Epidermal melanocyte (primary cell): ENCODE measurements at regions not wholly inside any gene's neighbourhood (a gene's known extent, or its start where the extent isn't known, plus 50 kb on each side); places are given as distances from the start of the nearest gene placed in this dataset.

ENCODE experiments used
- DNase-seq: peaks from one replicate; pipeline ENCODE4 v3.0.0; 2011; ENCODE audit warnings: low spot score; ENCODE audit not compliant: insufficient read length

- no peak for DNase-seq
Observed at GRCh38 chr14:98498019-98498885, 773.7 kb downstream of the BCL11B start.

DNA sequence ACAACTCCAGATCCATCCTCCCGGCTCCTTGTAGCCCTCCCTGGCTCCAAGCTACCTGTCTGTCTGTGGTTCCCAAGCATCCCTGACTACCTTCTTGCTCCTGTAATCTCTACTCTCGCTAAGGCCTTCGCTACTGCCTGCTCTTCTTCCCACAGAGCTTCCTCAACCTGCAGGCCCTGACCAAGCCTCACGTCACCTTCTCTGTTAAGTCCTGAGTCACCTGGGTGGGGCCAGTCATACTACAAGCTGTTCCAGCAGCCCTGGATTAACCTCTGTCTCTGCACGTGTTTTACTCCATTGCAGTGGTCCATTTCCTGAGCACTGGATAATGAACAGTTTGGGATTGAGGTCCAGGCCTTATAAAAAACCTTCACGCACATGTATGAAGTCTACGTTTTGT lies 770.7 kb downstream of the BCL11B start:
- DNase-seq = no peak

DNA sequence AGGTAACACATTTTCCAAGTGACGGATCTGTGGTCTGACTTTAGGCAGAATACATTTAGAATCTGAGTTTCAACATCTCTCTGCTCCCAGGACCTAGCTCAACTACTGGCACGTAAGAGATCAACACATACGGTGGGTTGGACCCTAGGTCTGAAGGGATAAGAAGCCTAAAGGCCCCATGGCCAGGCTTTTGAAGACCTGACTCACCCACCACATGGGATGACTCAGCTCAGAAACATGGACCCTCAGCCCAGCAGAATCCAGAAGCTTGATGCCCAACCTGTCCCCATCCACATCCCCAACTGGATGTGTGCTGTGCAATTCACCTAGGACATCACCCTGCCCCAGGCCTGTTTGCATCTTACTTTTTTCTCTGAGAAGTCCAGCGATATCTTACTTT lies 770.2 kb downstream of the BCL11B start:
- no peak for DNase-seq

DNA sequence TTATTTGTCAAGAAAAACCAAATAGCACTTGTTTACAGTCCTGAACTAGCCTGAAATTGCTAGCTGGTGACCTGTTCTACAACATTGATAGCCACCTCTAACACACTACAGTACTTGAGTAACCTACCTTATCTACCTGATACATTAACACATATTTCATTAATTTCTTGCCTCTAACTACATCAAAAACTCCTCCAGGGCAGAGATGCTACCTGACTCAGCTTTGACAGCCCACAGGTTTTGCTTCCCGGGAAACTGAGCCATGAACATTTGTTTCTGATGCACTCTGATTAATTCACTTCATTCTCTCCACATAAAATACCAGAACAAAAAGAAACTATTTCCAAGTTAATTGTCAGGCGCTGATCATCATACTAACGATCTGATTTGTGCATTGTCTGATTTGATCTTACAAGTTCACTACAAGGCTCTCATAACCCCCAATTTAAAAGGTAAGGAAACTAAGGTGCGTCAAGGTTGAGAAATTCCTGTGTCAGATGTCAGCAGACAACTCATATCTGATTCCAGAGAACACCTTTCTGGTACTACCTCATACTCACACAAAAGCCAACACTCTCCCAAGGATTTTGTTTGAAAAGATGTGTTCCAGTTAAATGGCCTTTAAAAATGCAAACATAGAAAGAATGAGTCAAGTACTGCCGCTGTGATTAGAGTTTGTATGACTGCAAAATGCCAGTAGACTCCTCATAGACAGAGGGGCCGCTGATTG lies 768.7 kb downstream of the BCL11B start:
- DNase-seq = no peak

- no peak for DNase-seq
Observed at GRCh38 chr14:98507264-98507663, 764.7 kb downstream of the BCL11B start.

- no peak for DNase-seq
Observed at GRCh38 chr14:98510392-98510791, 761.6 kb downstream of the BCL11B start.

- no peak for DNase-seq
Observed at GRCh38 chr14:98512501-98513251, 759.3 kb downstream of the BCL11B start.

DNA sequence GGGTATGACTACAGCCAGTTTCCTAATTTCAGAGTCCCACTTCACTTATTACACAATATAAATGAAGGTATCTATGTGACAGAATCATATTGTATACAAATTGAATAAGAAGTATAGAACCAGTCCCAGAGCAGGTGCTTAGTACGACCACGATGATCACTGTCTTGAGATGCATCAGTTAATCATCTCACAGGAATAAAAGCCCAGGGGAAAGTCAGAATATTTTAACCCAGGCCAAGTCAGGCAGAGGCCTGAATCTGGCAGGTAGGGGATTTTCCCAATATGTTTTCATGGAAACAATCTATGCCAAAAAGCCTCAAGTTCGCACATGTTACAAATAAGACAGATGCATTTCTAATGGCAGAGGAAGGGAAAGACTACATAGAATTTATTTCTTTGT lies 758.4 kb downstream of the BCL11B start:
- DNase-seq = no peak

GRCh38 chr14:98514016-98514415 lies 758.0 kb downstream of the BCL11B start:
- no peak for DNase-seq

DNA sequence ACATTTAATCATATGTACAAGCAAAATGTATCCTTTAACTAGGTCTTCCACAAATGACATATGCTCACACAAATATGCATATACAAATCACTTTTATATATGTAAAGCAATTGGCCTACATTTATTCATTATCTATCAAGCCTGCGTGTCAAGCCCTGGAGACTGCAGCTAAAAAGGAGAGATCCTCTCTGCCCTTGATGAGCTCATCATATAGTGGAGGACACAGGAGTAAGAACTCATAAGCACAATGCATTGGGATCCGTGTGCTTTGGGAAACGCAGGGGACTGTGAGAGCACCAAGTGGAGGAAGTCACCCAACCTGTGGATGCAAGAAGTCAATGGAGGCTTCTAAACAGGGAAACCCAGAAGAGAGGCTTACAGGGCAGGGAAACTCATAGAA lies 735.7 kb downstream of the BCL11B start:
- no peak for DNase-seq

DNA sequence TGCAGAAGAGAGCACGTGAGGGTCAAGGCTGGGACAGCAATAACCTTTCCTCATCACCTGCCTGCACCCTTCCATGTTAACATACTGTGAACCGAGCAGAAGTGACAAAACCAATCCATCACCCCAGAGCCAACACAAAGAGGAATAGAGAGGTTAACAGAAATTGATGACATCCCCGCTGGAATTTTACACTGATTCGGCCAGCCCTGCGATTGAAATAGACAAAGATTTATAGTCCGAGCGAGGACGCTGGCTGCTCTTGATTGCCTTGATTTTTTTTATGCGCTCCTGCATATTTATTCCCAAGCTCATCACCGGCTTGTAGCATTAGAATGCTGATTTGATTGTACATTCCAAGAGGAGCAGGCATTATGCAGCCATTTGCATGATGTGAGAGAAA lies 729.7 kb downstream of the BCL11B start:
- no peak for DNase-seq

- DNase-seq = no peak
Observed at GRCh38 chr14:98543074-98543473, 728.9 kb downstream of the BCL11B start.

DNA sequence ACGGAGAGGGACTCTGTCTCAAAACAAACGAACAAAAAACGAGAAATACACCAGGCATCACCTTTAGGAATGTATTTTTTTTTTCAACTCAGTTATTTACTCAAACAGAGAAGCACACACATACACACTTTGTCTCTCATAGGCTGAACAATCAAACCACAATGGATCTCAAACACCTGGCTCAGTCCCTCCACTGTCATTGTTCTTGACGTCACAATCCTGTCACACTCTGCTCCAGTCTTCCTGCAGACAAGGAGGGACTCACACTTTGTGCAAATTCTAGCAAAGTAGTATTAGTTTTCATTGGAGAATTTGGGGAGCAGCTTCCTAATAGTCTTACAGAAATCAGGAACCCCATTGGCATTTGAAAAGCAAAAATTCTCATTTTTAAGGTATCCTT lies 727.8 kb downstream of the BCL11B start:
- no peak for DNase-seq

DNA sequence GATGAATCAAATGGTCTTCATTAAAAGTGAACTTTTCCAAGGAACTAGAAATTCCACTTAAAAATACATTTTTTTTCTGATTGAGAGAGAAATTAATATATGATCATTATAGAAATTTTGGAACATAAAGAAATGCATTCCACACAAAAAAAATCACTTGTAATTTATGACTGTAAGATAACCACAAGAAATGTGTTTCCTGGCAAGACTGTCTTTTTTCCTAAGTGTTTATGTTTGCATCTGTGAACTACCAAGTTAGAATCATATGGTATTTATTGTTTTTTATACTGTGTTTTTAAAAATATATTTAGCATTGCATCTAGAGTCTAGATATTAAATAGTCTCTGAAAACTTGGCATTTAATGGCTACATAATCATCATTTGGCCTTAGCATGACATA lies 726.8 kb downstream of the BCL11B start:
- no peak for DNase-seq

- DNase-seq = no peak
Observed at GRCh38 chr14:98548071-98548686, 723.8 kb downstream of the BCL11B start.

GRCh38 chr14:98551028-98551427 lies 721.0 kb downstream of the BCL11B start:
- DNase-seq = no peak

DNA sequence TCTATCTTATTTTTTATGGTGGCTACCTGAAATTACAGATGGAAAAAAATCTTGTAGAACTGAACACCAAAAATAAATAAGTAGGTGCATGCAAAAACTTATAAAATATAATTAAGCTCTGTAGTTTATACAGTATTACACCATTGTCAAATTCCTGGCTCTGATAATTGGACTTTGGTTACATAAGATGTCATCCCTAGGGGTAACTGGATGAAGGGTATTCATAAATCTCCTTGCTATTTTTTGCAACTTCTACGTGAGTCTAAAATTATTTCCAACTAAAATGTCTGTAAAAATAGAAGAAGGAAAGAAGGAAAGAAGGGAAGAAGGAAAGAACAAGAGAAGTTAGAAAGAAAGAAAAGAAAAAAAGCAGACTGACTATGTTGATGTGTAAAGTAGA lies 716.6 kb downstream of the BCL11B start:
- DNase-seq = no peak

GRCh38 chr14:98564006-98564405 lies 708.0 kb downstream of the BCL11B start:
- DNase-seq = no peak

DNA sequence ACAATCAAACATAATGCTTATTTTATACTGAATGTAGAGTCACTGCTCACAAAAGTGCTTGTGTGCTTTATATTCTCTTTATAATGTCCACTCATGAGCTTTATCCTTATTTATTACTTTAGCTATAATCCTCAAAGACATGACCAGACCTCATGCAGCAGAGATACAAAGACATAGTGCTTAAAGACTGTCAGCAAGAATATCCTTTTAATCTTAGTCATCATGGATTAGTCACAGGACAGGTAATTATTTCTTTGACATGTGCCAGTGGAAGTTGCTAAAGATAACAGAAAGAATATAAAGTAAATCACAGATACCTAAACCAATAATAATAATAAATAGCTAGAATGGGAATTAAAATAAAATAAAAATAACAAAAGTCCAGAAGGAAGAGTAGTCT lies 707.5 kb downstream of the BCL11B start:
- DNase-seq = no peak

DNA sequence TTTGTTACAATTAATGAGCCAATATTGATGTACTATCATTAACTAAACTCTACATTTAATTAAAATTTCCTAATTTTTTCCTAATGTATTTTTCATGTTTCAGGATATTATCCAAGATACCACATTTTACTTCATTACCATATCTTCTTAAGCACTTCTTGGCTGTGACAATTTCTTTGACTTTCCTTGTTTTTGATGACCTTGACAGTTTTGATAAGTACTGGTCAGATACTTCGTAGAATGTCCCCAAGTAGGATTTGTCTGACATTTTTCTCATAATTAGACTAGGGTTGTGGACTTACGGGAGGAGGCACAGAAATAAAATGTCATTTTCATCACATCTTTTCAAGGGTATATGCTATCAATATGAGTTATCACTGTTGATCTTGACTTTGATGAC lies 700.9 kb downstream of the BCL11B start:
- DNase-seq = no peak

GRCh38 chr14:98573082-98573481 lies 698.9 kb downstream of the BCL11B start:
- DNase-seq = no peak

DNA sequence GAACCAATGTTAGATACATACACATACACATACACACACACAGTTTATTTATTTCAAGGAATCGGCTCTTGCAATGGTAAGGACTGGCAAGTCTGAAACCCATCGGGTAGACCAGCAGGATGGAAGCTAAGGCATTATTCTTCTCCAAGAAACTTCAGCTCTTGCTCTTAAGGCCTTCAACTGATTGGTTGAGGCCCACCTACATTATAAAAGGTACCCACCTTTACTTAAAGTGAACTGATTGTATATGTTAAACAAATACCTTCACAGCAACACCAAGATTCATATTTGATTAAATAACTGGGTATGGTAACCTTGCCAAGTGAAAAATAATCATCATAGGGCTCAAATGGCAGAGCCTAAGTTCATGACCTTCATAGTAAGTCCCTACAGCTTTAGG lies 695.5 kb downstream of the BCL11B start:
- no peak for DNase-seq
